Duodenal mucosa (tissue), 2 donors: ENCODE measurements at regions not wholly inside any gene's neighbourhood (a gene's known extent, or its start where the extent isn't known, plus 50 kb on each side); places are given as distances from the start of the nearest gene placed in this dataset.

Experiments
- H3K27ac ChIP-seq: one replicate; pipeline ENCODE4 v1.7.0; 2013; ENCODE audit warnings: low read depth, low read length
- H3K27me3 ChIP-seq, 2 donors: one replicate each; pipeline ENCODE4 v1.7.0; 2013; ENCODE audit warnings: low read length in 2 of 2, control low read depth in 1 of 2; ENCODE audit not compliant: insufficient read depth in 2 of 2, control insufficient read depth in 1 of 2
- H3K36me3 ChIP-seq, 2 donors: one replicate each; pipeline ENCODE4 v1.7.0; 2013; ENCODE audit warnings: low read length in 2 of 2, control low read depth in 1 of 2; ENCODE audit not compliant: insufficient read depth in 2 of 2, control insufficient read depth in 1 of 2
- H3K4me1 ChIP-seq, 2 donors: one replicate each; pipeline ENCODE4 v1.7.0; 2013; ENCODE audit warnings: low read length in 2 of 2, control low read depth in 1 of 2; ENCODE audit not compliant: insufficient read depth in 2 of 2, control insufficient read depth in 1 of 2
- H3K4me3 ChIP-seq, 2 donors: one replicate each; pipeline ENCODE4 v1.7.0; 2013; ENCODE audit warnings: low read length in 2 of 2, low read depth in 1 of 2
- H3K9ac ChIP-seq, 2 donors: one replicate each; pipeline ENCODE4 v1.7.0; 2013; ENCODE audit warnings: low read length in 2 of 2, low read depth in 1 of 2
- H3K9me3 ChIP-seq, 2 donors: one replicate each; pipeline ENCODE4 v1.7.0; 2013; ENCODE audit warnings: low read length in 2 of 2, control low read depth in 1 of 2; ENCODE audit not compliant: control insufficient read depth in 1 of 2

GRCh38 chr6:115617031-115617430 lies 443.7 kb downstream of the FRK start:
- Histone ChIP-seq H3K4me3 (no peak overlapping the region), H3K27ac (no peak overlapping the region), H3K9ac (no peak overlapping the region), H3K27me3 (no peaks in the 10 kb centered on the region), H3K9me3 (no peaks in the 10 kb centered on the region), H3K4me1 (no peaks in the 10 kb centered on the region), H3K36me3 (no peaks in the 10 kb centered on the region)

- Histone ChIP-seq H3K9ac (no peak overlapping the region), H3K27ac (no peak overlapping the region), H3K4me1 (no peaks in the 10 kb centered on the region)
These were observed 447.2 kb downstream of the FRK start for GRCh38 chr6:115613488-115613887.

GRCh38 chr6:115612796-115613479 lies 447.8 kb downstream of the FRK start:
- Histone ChIP-seq H3K27ac (no peak overlapping the region), H3K9me3 (no peaks in the 10 kb centered on the region), H3K4me1 (no peaks in the 10 kb centered on the region), H3K27me3 (no peaks in the 10 kb centered on the region), H3K9ac (no peak overlapping the region), H3K4me3 (no peak overlapping the region), H3K36me3 (no peaks in the 10 kb centered on the region)

More at GRCh38 chr6:115613488-115613887, 447.2 kb downstream of the FRK start:
- Histone ChIP-seq H3K27me3 (no peaks in the 10 kb centered on the region), H3K4me3 (no peak overlapping the region), H3K9me3 (no peaks in the 10 kb centered on the region), H3K36me3 (no peaks in the 10 kb centered on the region)

- H3K9me3 ChIP-seq, result no peaks in the 10 kb centered on the region
- H3K4me1 ChIP-seq, result no peaks in the 10 kb centered on the region
- H3K36me3 ChIP-seq, result no peaks in the 10 kb centered on the region
- H3K9ac ChIP-seq, result no peak overlapping the region
- H3K27ac ChIP-seq, result no peak overlapping the region
- H3K4me3 ChIP-seq, result no peak overlapping the region
- H3K27me3 ChIP-seq, result no peaks in the 10 kb centered on the region
These were observed 448.5 kb downstream of the FRK start for GRCh38 chr6:115612216-115612615.

- Histone ChIP-seq H3K9ac (no peak overlapping the region), H3K4me1 (no peaks in the 10 kb centered on the region), H3K27me3 (no peaks in the 10 kb centered on the region), H3K36me3 (no peaks in the 10 kb centered on the region), H3K4me3 (no peak overlapping the region), H3K27ac (no peak overlapping the region), H3K9me3 (no peaks in the 10 kb centered on the region)
These were observed 450.0 kb downstream of the FRK start for GRCh38 chr6:115610696-115611095.

- H3K4me3 ChIP-seq, result no peak overlapping the region
- no peaks in the 10 kb centered on the region for H3K9me3 ChIP-seq
- H3K27me3 ChIP-seq, result no peaks in the 10 kb centered on the region
- H3K36me3 ChIP-seq, result no peaks in the 10 kb centered on the region
- no peak overlapping the region for H3K9ac ChIP-seq
- H3K27ac ChIP-seq, result no peak overlapping the region
- no peaks in the 10 kb centered on the region for H3K4me1 ChIP-seq
These were observed 451.6 kb downstream of the FRK start for GRCh38 chr6:115609111-115609510.

GRCh38 chr6:115602466-115602865 lies 458.2 kb downstream of the FRK start:
- H3K27me3 ChIP-seq, result no peaks in the 10 kb centered on the region
- H3K4me1 ChIP-seq, result no peaks in the 10 kb centered on the region
- H3K9ac ChIP-seq, result no peak overlapping the region
- no peaks in the 10 kb centered on the region for H3K9me3 ChIP-seq
- H3K27ac ChIP-seq, result no peak overlapping the region
- no peak overlapping the region for H3K4me3 ChIP-seq
- no peaks in the 10 kb centered on the region for H3K36me3 ChIP-seq

GRCh38 chr6:115601509-115601908 lies 459.2 kb downstream of the FRK start:
- Histone ChIP-seq H3K4me3 (no peak overlapping the region), H3K36me3 (no peaks in the 10 kb centered on the region), H3K27me3 (no peaks in the 10 kb centered on the region), H3K27ac (no peak overlapping the region), H3K9me3 (no peaks in the 10 kb centered on the region), H3K4me1 (no peaks in the 10 kb centered on the region), H3K9ac (no peak overlapping the region)

- Histone ChIP-seq H3K27me3 (no peaks in the 10 kb centered on the region), H3K4me1 (no peaks in the 10 kb centered on the region), H3K4me3 (no peak overlapping the region), H3K27ac (no peak overlapping the region), H3K9me3 (no peaks in the 10 kb centered on the region), H3K9ac (no peak overlapping the region), H3K36me3 (no peaks in the 10 kb centered on the region)
These were observed 459.6 kb downstream of the FRK start for GRCh38 chr6:115601064-115601463.

- no peak overlapping the region for H3K4me3 ChIP-seq
- no peak overlapping the region for H3K27ac ChIP-seq
- H3K4me1 ChIP-seq, result no peaks in the 10 kb centered on the region
- no peaks in the 10 kb centered on the region for H3K36me3 ChIP-seq
- no peaks in the 10 kb centered on the region for H3K9me3 ChIP-seq
- H3K27me3 ChIP-seq, result no peaks in the 10 kb centered on the region
- H3K9ac ChIP-seq, result no peak overlapping the region
These were observed 465.8 kb downstream of the FRK start for GRCh38 chr6:115594891-115595290.

GRCh38 chr6:115592025-115592424 lies 468.7 kb downstream of the FRK start:
- Histone ChIP-seq H3K9ac (no peak overlapping the region), H3K36me3 (no peaks in the 10 kb centered on the region), H3K4me1 (no peaks in the 10 kb centered on the region), H3K27ac (no peak overlapping the region), H3K9me3 (no peaks in the 10 kb centered on the region), H3K27me3 (no peaks in the 10 kb centered on the region), H3K4me3 (no peak overlapping the region)
